Activated naive CD8-positive, alpha-beta T cell treated with anti-CD3 and anti-CD28 coated beads, Interleukin-2, amount 10 ng/mL, durations not matched to agents 7 days and 5 days (primary cell): ENCODE measurements at regions not wholly inside any gene's neighbourhood (a gene's known extent, or its start where the extent isn't known, plus 50 kb on each side); places are given as distances from the start of the nearest gene placed in this dataset.

Source experiments
- ATAC-seq: fragments of 150-1000 bp; cut with Tn5 transposase; one replicate; pipeline ENCODE4 v1.10.0; 2021; ENCODE audit warnings: low read depth, moderate library complexity
- POLR2A ChIA-PET: fragments of 350-600 bp; sonication (Branson Sonifier 250); formaldehyde crosslinking; loops from one replicate; lab custom pipeline; 2021; ENCODE audit warnings: antibody characterized with exemption; lab: Charles Lee
- DNase-seq: peaks from one replicate; pipeline ENCODE4 v3.0.0; 2021
- H3K27ac Mint-ChIP-seq: one replicate; pipeline ENCODE4 v1.8.0; 2022; ENCODE audit warnings: mild to moderate bottlenecking, mixed read lengths
- H3K27me3 Mint-ChIP-seq: one replicate; pipeline ENCODE4 v1.8.0; 2022; ENCODE audit warnings: mild to moderate bottlenecking, moderate library complexity, mixed read lengths
- H3K36me3 Mint-ChIP-seq: one replicate; pipeline ENCODE4 v1.8.0; 2021; ENCODE audit warnings: mild to moderate bottlenecking, mixed read lengths
- H3K4me1 Mint-ChIP-seq: one replicate; pipeline ENCODE4 v1.8.0; 2021; ENCODE audit warnings: mixed read lengths
- H3K4me3 Mint-ChIP-seq: one replicate; pipeline ENCODE4 v1.8.0; 2022; ENCODE audit warnings: mild to moderate bottlenecking, moderate library complexity, mixed read lengths
- H3K9me3 Mint-ChIP-seq: one replicate; pipeline ENCODE4 v1.8.0; 2021; ENCODE audit warnings: mixed read lengths

DNA sequence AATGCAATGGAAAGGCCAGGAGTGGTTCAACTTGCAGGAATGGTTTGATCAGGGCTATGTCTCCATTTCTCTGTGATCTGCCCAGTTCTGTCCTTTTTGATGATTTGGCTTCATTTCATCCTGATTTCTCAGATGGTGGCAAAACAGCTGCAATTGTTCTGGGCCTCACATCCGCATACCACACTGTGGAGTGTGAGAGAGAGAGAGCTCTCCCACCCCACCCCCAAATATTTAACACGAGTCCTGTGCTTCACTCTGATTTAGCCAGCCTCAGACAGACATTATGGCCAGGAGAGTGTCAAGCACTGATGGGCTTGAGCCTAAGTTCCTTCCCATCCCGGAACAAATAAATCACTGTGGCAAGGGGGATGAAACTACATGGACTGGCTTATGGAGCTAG is 284.6 kb downstream of the CDC5L start:
- Mint-ChIP-seq H3K36me3 (no peaks in the 10 kb centered on the region), H3K27me3 (peaks cover 7% of the 10 kb centered on the region), H3K27ac (no peak overlapping the region), H3K4me1 (no peaks in the 10 kb centered on the region), H3K9me3 (no peaks in the 10 kb centered on the region), H3K4me3 (no peak overlapping the region)
- POLR2A ChIA-PET: no interaction called here
- DNase-seq (no peak), ATAC-seq (no peak)

DNA sequence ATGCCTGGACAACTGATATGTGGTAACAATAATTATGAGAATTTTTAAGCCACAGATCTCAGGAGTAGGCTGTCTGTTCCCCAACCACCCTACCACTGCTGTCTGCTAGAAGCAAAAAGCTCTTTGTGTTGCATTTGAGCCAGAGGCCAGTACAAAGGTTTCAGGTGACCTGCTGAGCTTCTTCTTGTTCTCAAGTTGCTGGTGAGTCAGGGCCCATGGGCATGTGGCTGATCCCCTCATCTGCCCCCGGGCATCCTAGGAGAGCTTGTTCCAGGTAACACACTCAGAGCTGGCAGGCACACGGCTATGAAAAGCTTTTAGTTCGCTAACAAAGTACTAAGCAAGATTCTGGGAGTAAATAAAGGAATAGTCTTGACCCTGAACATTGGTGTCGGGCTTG is 285.3 kb downstream of the CDC5L start:
- H3K4me3 Mint-ChIP-seq: no peak overlapping the region
- POLR2A ChIA-PET: no interaction called here
- DNase-seq: no peak
- no peak overlapping the region for H3K27ac Mint-ChIP-seq
- ATAC-seq: no peak
- H3K27me3 Mint-ChIP-seq: peaks cover 7% of the 10 kb centered on the region
- H3K4me1 Mint-ChIP-seq: no peaks in the 10 kb centered on the region
- no peaks in the 10 kb centered on the region for H3K9me3 Mint-ChIP-seq
- H3K36me3 Mint-ChIP-seq: no peaks in the 10 kb centered on the region

DNA sequence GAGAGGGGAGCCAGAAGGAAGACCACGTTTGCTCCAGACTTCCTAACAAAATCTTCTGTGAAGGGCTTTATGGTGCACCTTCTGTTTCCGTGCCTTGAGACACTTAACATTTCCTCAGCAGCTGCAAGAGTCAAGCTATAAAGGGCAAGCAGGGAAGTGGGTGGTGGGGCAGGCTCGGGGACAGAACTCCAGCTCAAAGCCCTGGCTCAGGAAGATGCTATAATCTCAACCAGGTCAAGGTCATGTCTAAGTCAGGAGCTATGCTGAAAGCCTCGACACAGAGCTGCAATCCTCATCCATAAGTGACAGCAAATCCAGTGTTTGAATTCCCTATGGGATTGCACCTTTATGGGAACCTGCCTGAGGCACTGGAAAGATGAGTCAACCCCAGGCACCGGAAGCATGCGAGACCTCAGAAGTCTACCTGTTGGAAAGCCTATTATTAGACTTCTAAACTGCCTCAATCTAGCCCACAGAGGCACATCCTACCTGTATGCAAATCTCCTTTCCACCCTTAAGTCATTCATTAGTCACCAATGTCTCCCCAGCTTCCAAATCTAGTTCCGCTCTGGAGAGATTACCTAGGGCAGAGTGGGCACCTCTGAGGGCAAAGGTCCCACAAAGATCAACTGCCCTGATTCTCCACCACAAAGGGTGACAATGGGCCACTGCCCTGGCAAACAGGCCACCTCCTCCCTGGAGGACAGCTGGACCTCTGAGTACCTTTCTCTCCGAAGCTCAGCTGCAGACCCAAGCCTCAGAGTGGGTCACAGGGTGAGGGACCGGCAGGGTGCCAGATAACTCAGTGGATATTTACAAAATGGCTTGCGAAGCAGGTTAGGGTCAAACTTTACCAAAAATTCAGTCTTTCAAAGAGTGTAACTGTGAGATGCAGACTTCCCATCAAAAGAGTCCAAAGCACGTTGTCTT is 287.0 kb downstream of the CDC5L start:
- Mint-ChIP-seq H3K27me3 (peaks cover 3% of the 10 kb centered on the region), H3K9me3 (no peaks in the 10 kb centered on the region), H3K36me3 (no peaks in the 10 kb centered on the region), H3K27ac (no peak overlapping the region), H3K4me3 (no peak overlapping the region), H3K4me1 (no peaks in the 10 kb centered on the region)
- DNase-seq (no peak), ATAC-seq (no peak)
- POLR2A ChIA-PET: no interaction called here

DNA sequence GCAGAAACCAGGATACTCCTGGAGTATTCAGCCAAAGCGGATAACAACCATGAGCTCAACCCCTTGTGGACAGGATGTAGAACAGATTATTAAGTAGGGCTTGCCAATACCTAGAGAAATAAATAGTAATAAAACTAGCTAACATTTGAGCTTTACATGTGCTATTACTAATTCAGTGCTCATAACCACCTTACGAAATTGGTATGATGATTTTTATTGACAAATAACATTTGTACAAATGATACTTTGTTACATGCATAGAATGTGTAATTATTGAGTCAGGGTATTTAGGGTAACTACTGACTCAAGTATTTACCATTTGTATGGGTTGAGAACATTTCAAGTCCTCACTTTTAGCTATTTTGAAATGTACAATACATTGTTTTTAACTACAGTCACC is 287.9 kb downstream of the CDC5L start:
- DNase-seq (no peak), ATAC-seq (no peak)
- Mint-ChIP-seq H3K4me1 (no peaks in the 10 kb centered on the region), H3K27me3 (peaks cover 3% of the 10 kb centered on the region), H3K4me3 (no peak overlapping the region), H3K27ac (no peak overlapping the region), H3K9me3 (no peaks in the 10 kb centered on the region), H3K36me3 (no peaks in the 10 kb centered on the region)
- POLR2A ChIA-PET: no interaction called here

DNA sequence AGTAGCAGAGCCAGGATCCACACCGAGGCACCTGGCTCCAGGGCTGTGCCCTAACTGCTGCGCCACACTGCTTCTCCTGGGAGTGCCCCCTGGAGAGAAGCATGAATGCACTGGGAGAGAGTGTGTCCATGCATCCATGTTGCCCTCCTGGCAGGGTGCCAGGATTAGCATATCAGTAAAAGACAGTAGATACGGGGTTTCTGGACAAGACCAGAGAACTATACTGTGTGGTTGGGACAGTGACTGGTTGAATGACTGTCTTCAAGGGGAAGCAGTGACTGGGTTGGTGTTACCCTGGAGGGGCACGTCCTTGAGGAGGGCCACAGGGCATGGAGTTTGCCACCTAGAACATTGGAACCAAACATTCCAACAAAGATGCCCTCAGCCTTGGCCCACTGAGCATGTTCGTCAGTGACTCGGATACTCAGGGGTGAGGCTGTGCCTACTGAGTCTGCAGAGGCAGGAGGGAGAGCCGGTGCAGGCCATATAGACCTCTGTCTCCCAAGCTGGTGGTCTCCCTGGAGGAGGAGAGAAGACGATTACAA is 288.8 kb downstream of the CDC5L start:
- Mint-ChIP-seq H3K4me3 (no peak overlapping the region), H3K9me3 (no peaks in the 10 kb centered on the region), H3K36me3 (no peaks in the 10 kb centered on the region), H3K27me3 (peaks cover 7% of the 10 kb centered on the region), H3K27ac (no peak overlapping the region), H3K4me1 (peaks cover 3% of the 10 kb centered on the region)
- POLR2A ChIA-PET: no interaction called here
- ATAC-seq: no peak
- no peak for DNase-seq

DNA sequence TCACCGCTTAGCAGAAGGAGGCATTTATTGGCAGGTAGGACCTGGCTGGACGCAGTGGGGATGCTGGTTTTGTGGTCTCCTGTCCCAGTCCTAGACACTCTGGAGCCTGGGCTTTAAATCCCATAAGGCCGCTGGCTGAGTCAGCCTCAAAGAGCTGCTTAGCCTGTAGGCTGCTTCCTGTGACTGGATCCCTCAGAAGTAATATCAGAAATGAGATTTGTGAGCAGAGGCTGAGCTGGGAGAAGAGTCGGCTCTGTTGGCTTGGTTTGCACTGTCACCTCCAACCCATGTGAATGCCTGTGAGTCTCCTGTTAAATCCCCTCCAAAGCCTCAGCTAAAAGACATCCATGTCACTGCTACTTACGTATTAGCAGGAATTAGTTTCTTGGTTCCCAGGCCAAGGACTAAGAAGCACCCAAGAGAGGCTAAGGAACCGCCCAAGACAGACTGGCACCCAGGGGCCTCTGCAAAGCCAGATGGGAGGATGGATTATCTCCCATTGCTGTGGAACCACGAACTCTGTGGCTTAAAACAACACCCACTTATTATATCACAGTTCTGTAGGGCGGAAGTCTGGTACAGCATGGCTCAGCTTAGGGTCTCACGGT is 289.4 kb downstream of the CDC5L start:
- H3K27me3 Mint-ChIP-seq: peaks cover 7% of the 10 kb centered on the region
- no peak for DNase-seq
- no peak overlapping the region for H3K4me3 Mint-ChIP-seq
- no peaks in the 10 kb centered on the region for H3K9me3 Mint-ChIP-seq
- no peak overlapping the region for H3K27ac Mint-ChIP-seq
- H3K4me1 Mint-ChIP-seq: peaks cover 3% of the 10 kb centered on the region
- no peaks in the 10 kb centered on the region for H3K36me3 Mint-ChIP-seq
- ATAC-seq: no peak
- POLR2A ChIA-PET: no interaction called here

DNA sequence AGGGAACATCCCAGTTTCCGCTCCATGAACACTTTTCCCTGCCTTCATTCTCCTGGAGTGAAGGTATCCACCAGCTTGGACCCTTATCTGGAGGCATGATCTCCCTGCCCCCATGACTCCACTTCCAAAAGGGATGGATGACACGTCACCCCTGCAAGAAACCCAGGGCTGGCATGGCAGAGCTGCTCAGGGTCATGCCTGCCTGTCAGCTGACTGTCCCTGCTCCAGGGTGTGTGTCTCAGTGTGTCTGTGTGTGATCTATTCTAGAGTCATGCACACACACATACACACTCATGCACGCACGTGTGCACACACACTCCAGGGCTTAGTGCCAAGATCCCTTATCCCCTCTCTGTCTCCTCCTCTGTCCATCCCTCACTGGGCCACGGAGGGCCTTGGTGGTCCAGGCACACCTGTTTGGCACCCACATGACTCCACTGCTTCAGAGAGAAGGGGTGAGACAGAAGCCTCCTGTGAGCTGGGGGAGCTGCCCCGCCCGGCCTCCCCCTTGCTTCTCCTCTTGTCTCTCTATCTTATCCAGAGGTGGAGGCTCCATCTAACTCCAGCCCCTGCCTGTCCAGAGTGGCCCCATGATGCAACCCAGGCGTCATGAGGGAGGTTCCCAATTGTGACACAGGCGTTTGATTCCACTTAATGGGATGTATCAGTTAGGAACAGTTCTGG is 290.9 kb downstream of the CDC5L start:
- ATAC-seq (no peak), DNase-seq (no peak)
- Mint-ChIP-seq H3K36me3 (no peaks in the 10 kb centered on the region), H3K9me3 (no peaks in the 10 kb centered on the region), H3K27ac (no peak overlapping the region), H3K27me3 (peaks cover 7% of the 10 kb centered on the region), H3K4me3 (no peak overlapping the region), H3K4me1 (peaks cover 3% of the 10 kb centered on the region)
- POLR2A ChIA-PET: no interaction called here

DNA sequence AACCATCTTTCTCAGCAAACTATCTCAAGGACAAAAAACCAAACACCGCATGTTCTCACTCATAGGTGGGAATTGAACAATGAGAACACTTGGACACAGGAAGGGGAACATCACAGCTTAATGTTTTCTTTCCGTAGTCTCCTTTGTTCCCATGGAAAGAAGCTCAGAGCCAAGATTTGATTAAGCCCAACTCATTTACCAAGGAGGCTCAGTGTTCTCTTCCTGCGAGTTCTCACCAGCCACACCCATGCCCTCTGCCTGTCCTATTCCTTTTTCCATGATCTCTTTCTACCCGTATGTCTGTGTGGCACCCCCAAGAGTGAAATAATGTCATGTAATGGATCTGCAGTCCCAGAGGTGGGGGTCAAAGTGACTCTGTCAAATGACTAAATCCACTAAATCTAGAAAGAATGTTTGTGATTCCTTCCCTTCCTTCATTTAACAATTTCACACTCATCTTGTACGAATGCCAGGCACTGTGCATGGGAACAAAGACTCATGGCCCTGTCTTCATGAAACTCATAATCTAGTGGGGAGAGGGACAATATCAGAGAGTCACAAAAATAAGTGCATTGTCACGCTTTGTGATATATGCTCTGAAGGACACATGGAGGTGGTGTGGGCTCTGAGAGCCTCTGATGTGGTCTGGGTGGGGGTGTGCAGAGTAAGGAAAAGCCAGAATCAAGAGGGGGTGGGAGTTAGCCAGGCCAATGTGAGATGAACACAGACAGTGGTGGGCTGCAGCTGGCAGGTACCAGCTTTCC is 292.1 kb downstream of the CDC5L start:
- no peak for DNase-seq
- Mint-ChIP-seq H3K9me3 (peaks cover 2% of the 10 kb centered on the region), H3K27me3 (peaks cover 4% of the 10 kb centered on the region), H3K4me1 (peaks cover 3% of the 10 kb centered on the region), H3K36me3 (no peaks in the 10 kb centered on the region), H3K4me3 (no peak overlapping the region), H3K27ac (no peak overlapping the region)
- POLR2A ChIA-PET: no interaction called here
- no peak for ATAC-seq

DNA sequence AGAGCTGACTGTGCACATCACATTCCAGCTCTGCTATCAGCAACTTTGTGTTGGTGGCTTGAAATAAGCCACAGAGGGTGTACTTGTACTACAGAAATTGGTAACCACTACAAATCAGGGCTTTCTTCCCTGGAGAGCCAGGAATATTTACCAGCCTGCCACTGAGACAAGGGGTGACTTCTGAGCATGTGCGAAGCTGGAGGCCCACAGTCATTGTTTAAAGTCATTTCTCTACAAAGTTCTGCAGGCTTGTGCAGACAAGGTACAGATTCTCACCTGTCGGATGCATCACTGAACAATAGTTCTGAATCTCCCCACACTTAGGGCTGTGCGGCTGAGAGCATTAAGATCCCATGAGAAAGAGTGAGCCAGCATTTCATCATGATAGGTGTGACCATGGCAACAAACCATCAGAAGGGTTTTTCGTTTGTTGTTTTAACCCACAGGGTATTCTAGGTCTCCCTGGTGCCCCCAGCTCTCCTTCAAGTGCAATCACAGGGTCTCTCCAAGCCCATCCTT is 292.8 kb downstream of the CDC5L start:
- ATAC-seq: no peak
- no peaks in the 10 kb centered on the region for H3K36me3 Mint-ChIP-seq
- no peak for DNase-seq

DNA sequence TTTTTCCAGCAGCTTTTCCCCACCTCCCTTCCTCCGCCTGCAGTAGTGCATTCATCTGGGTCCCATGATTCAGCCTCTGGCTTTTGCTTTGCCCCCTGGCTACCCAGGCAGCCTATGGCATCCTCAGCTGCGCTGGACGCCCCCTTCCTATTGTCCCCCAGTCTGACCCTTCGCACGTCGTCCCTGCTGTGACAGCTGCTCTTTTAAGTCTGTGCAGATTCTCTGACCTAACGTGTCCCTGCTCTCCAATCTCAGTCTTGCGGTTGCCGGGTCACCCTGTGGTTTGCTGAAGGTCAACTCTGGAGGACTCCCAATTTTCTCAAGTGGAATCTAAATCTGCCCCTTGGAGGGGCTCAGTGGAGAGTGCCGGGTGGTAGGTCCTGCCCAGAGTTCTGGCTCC is 294.3 kb downstream of the CDC5L start:
- Mint-ChIP-seq H3K4me1 (peaks cover 3% of the 10 kb centered on the region), H3K9me3 (peaks cover 2% of the 10 kb centered on the region), H3K27me3 (peaks cover 4% of the 10 kb centered on the region), H3K4me3 (no peak overlapping the region), H3K36me3 (no peaks in the 10 kb centered on the region), H3K27ac (no peak overlapping the region)
- POLR2A ChIA-PET: no interaction called here
- DNase-seq (no peak), ATAC-seq (no peak)

More for the DNA sequence above, 292.8 kb downstream of the CDC5L start:
- no peak overlapping the region for H3K4me3 Mint-ChIP-seq
- H3K27me3 Mint-ChIP-seq: peaks cover 4% of the 10 kb centered on the region
- peaks cover 3% of the 10 kb centered on the region for H3K4me1 Mint-ChIP-seq
- POLR2A ChIA-PET: no interaction called here
- peaks cover 2% of the 10 kb centered on the region for H3K9me3 Mint-ChIP-seq
- H3K27ac Mint-ChIP-seq: no peak overlapping the region

DNA sequence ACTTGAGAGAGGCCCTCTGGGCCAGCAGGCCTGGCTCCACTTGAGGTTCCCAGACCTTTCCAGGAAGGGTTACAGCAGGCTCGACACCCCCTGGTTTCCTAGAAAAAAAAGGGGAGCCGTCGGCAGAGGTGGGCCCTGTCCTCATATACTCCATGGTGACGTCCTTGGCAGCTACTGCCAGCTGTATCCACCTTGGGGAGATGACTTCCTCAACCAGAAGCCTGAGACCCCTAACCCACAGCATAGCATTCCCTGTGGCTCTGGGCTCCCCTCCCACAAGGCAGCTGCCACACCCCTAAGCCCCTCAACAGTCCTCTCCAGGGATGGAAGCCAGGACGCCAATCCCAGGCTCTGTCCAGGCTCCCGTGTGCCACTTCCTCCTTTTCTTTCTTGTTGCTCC is 294.8 kb downstream of the CDC5L start:
- peaks cover 3% of the 10 kb centered on the region for H3K36me3 Mint-ChIP-seq
- H3K4me3 Mint-ChIP-seq: no peak overlapping the region
- H3K9me3 Mint-ChIP-seq: peaks cover 6% of the 10 kb centered on the region
- no peak overlapping the region for H3K27ac Mint-ChIP-seq
- peaks cover 3% of the 10 kb centered on the region for H3K4me1 Mint-ChIP-seq
- POLR2A ChIA-PET: no interaction called here
- ATAC-seq: no peak
- DNase-seq: no peak
- H3K27me3 Mint-ChIP-seq: peaks cover 4% of the 10 kb centered on the region

DNA sequence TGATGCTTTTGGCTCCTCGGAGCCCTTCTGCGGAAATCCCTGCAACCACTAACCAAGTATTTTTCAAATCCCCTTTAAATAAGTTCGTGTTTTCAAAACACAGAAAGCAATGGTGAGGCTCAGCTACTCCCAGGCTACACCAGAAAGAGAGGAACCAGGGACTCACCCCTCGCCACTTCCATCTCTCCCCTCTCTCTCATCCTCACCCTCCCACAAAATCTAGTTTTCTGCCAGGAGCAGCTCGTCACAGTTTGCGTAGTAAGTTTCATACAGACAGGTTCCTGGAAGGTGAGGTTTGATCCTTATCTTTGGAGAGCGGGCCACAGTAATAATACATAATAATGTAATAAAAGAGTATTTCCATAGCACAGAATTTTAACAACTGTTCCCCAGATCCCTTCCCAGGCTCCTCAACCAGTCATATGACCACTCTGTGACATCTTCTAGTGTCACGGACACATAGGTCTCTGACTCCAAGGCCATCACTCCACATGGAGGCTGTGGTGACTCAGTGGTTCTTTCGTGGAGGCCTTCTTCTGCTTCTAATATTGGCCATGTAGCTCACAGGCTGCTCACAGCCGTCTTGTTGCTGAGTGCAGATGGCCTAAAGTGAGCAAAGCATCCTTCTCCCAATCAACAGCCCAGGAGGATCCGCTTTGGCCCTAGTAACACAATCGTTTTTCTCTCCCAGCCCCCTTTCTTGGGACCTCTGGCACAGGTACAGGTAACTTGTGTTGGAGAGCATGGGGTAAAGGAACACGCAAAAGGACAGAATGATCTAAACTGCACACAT is 295.7 kb downstream of the CDC5L start:
- peaks cover 6% of the 10 kb centered on the region for H3K27me3 Mint-ChIP-seq
- ATAC-seq: no peak
- no peak overlapping the region for H3K4me3 Mint-ChIP-seq
- H3K36me3 Mint-ChIP-seq: peaks cover 4% of the 10 kb centered on the region
- POLR2A ChIA-PET: no interaction called here
- H3K4me1 Mint-ChIP-seq: peaks cover 3% of the 10 kb centered on the region
- no peak overlapping the region for H3K27ac Mint-ChIP-seq
- H3K9me3 Mint-ChIP-seq: peaks cover 6% of the 10 kb centered on the region
- no peak for DNase-seq
